D721Med (cell line): ENCODE measurements at regions not wholly inside any gene's neighbourhood (a gene's known extent, or its start where the extent isn't known, plus 50 kb on each side); places are given as distances from the start of the nearest gene placed in this dataset.

Experiments
- DNase-seq: peaks from one replicate; pipeline ENCODE4 v3.0.0; 2011; ENCODE audit warnings: low spot score; ENCODE audit not compliant: insufficient read length
- FAIRE-seq: peaks from 2 replicates; lab custom pipeline; 2011; peaks lifted over from hg19 to GRCh38; lab: Jason Lieb, UNC
- CTCF ChIP-seq: IDR thresholded peaks from 2 replicates; pipeline ENCODE4 v1.5.1; 2012; ENCODE audit warnings: mild to moderate bottlenecking, control low read depth; ENCODE audit not compliant: insufficient read depth; ENCODE audit errors: missing control alignments

DNA sequence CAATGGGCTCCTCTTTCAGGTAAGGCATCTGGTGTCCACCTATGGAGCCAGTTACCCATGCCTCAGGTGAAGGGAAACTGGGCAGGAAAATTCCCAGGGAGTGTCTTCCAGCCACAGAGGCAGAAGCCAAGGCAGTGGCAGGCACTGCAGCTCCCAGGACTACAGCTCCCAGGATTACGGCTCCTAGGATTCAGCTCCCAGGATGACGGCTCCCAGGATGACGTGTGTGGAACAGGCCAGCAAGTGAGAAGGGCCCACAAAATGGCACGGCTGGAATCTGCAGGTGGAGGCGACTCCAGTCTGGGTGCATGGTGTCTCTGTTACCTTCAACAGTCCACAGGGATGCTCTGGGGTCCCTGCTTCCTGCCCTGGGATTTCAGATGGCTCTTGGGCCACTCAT is 92.1 kb downstream of the PTGR3 start:
- no peak for FAIRE-seq
- no peak for DNase-seq
- no peak for TF ChIP-seq CTCF

- DNase-seq (no peak), FAIRE-seq (no peak)
- TF ChIP-seq CTCF, result no peak
Observed at GRCh38 chr18:75116165-75116564, 92.8 kb downstream of the PTGR3 start.

DNA sequence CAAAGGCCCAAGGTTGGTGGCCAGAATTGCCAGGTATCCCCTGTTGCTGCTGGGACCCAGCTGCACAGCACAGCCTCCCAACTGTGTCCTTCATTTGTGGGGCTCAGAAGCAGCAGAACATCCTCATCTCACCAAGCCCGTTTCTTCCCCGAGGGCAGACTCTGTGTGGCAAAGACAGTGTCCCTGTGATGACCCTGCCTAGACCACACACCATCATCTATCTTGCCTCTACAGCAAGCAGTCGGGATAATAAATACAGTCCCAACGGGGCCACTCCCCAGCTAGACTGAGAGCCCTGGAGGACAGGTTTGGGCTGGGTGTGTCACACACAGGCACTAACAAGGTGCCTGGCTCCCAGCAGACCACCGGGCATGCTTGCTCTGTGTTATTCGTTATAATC is 93.4 kb downstream of the PTGR3 start:
- no peak for DNase-seq
- no peak for TF ChIP-seq CTCF
- no peak for FAIRE-seq
